NT2/D1 (cell line): ENCODE measurements at regions not wholly inside any gene's neighbourhood (a gene's known extent, or its start where the extent isn't known, plus 50 kb on each side); places are given as distances from the start of the nearest gene placed in this dataset.

Experiments
- DNase-seq: peaks from one replicate; pipeline ENCODE4 v3.0.0-alpha.2; 2011; ENCODE audit warnings: low read depth, low spot score
- H3K27me3 ChIP-seq: 2 replicates; pipeline ENCODE4 v1.6.0; 2011; ENCODE audit warnings: mild to moderate bottlenecking; ENCODE audit not compliant: insufficient read length, insufficient read depth
- H3K36me3 ChIP-seq: 2 replicates; pipeline ENCODE4 v1.6.1; 2011; ENCODE audit warnings: mild to moderate bottlenecking, low read length, mixed read lengths; ENCODE audit not compliant: insufficient read depth, insufficient read length
- H3K4me1 ChIP-seq: 2 replicates; pipeline ENCODE4 v1.5.1; 2011; ENCODE audit not compliant: insufficient read depth, insufficient read length
- H3K4me3 ChIP-seq: 2 replicates; pipeline ENCODE4 v1.5.1; 2011; ENCODE audit warnings: low read depth; ENCODE audit not compliant: insufficient read length
- H3K9ac ChIP-seq: 2 replicates; pipeline ENCODE4 v1.6.0; 2011; ENCODE audit warnings: low read depth; ENCODE audit not compliant: insufficient read length
- H3K9me3 ChIP-seq: 2 replicates; pipeline ENCODE4 v1.5.1; 2011; ENCODE audit warnings: mild to moderate bottlenecking, low read length; ENCODE audit not compliant: insufficient read depth
- SUZ12 ChIP-seq: IDR thresholded peaks from 2 replicates; pipeline ENCODE4 v1.6.1; 2011; ENCODE audit not compliant: insufficient read length, insufficient read depth; ENCODE audit errors: extremely low read depth
- YY1 ChIP-seq: IDR thresholded peaks from 2 replicates; pipeline ENCODE4 v1.6.1; 2011; ENCODE audit not compliant: insufficient read length, insufficient read depth
- ZNF274 ChIP-seq: IDR thresholded peaks from 2 replicates; pipeline ENCODE4 v1.6.1; 2011; ENCODE audit warnings: mild to moderate bottlenecking, low read depth, low read length

DNA sequence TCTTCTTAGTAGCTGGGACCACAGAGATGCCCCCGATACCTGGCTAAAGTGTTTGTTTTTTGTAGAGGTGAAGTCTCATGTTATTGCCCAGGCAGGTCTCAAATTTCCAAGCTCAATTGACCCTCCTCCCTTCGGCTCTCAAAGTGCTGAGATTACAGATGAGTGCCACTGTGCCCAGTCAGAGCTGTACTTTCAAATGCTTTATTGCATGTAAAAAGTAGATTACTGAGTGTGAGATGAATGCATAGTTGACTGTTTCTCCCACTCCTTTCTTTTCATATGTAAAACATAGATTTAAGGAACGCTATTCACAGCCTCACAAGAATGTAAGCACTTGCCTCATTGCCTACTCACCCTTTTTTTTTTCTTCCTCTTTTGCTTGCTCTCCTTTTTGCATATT, 984.4 kb upstream of the PABPC4L start:
- Histone ChIP-seq H3K4me3 (no peak overlapping the region), H3K27me3 (no peaks in the 10 kb centered on the region), H3K36me3 (no peaks in the 10 kb centered on the region), H3K4me1 (no peaks in the 10 kb centered on the region), H3K9ac (no peak overlapping the region), H3K9me3 (peaks cover 4% of the 10 kb centered on the region; the same call in 1 of the 2 replicates)
- no peak for TF ChIP-seq ZNF274
- TF ChIP-seq SUZ12: no peak
- no peak for TF ChIP-seq YY1
- DNase-seq: peak; percentile 63

DNA sequence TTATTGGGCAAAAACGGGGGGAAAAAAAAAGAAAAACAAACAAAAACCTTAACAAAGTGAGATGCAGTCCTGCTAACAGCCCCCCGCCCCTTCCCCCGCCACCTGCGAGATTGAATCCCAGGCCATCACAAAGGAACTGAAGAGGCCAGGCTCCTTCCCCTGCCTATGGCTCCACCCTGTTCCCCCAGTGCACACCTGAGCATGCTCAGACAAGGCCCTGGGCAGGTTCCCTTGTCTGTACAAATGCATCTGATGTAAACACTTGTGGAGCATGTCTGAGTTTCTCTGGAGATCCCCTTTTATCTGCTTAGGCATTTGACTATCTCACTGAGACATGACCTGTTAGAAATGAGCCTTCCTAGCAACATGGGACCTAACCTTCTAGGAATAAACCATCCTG, 983.7 kb upstream of the PABPC4L start:
- DNase-seq: peak; percentile 30
- H3K9me3 ChIP-seq: peaks cover 4% of the 10 kb centered on the region; the same call in 1 of the 2 replicates
- H3K4me1 ChIP-seq: no peaks in the 10 kb centered on the region
- no peaks in the 10 kb centered on the region for H3K36me3 ChIP-seq
- no peak for TF ChIP-seq SUZ12
- no peak for TF ChIP-seq YY1
- TF ChIP-seq ZNF274: no peak
- no peak overlapping the region for H3K9ac ChIP-seq
- H3K27me3 ChIP-seq: no peaks in the 10 kb centered on the region
- no peak overlapping the region for H3K4me3 ChIP-seq

- TF ChIP-seq ZNF274 (no peak), YY1 (no peak), SUZ12 (no peak)
- H3K36me3 ChIP-seq: no peaks in the 10 kb centered on the region
- no peaks in the 10 kb centered on the region for H3K27me3 ChIP-seq
- no peak overlapping the region for H3K9ac ChIP-seq
- peaks cover 4% of the 10 kb centered on the region; the same call in 1 of the 2 replicates for H3K9me3 ChIP-seq
- H3K4me1 ChIP-seq: no peaks in the 10 kb centered on the region
- DNase-seq: peak; percentile 23
- H3K4me3 ChIP-seq: no peak overlapping the region
These were observed 983.1 kb upstream of the PABPC4L start for GRCh38 chr4:135184715-135185114.

DNA sequence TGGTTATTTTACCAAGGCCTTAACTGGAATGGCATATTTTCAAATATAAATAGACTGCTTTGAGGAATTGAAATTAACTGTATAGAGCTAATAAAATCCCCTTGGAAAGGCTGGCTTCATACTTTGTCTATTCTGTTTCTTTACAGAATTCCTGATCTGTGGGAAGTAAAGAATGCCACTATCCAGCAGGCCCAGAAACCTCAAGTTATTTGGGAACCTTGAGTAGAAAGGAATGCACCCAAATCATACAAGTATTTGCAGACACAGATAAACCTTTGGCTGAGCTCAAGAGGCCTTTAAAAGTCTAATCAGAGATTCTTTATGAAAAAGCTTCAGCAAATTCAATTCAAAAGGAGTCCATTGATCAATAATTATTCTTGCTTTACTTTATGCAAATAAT, 975.7 kb upstream of the PABPC4L start:
- TF ChIP-seq SUZ12 (no peak), YY1 (no peak), ZNF274 (no peak)
- no peak overlapping the region for H3K9ac ChIP-seq
- no peak for DNase-seq
- no peaks in the 10 kb centered on the region for H3K27me3 ChIP-seq
- H3K4me1 ChIP-seq: no peaks in the 10 kb centered on the region
- no peaks in the 10 kb centered on the region for H3K9me3 ChIP-seq
- no peak overlapping the region for H3K4me3 ChIP-seq
- no peaks in the 10 kb centered on the region for H3K36me3 ChIP-seq

- H3K9me3 ChIP-seq: no peaks in the 10 kb centered on the region
- no peaks in the 10 kb centered on the region for H3K27me3 ChIP-seq
- H3K4me3 ChIP-seq: no peak overlapping the region
- no peak overlapping the region for H3K9ac ChIP-seq
- TF ChIP-seq SUZ12: no peak
- no peak for TF ChIP-seq YY1
- TF ChIP-seq ZNF274: no peak
- H3K36me3 ChIP-seq: no peaks in the 10 kb centered on the region
- H3K4me1 ChIP-seq: no peaks in the 10 kb centered on the region
- DNase-seq: no peak
These were observed 965.1 kb upstream of the PABPC4L start for GRCh38 chr4:135166661-135167060.

GRCh38 chr4:135164601-135165000, 963.0 kb upstream of the PABPC4L start:
- Histone ChIP-seq H3K4me1 (no peaks in the 10 kb centered on the region), H3K4me3 (no peak overlapping the region), H3K9me3 (no peaks in the 10 kb centered on the region), H3K27me3 (no peaks in the 10 kb centered on the region), H3K36me3 (no peaks in the 10 kb centered on the region), H3K9ac (no peak overlapping the region)
- no peak for DNase-seq
- TF ChIP-seq YY1 (no peak), SUZ12 (no peak), ZNF274 (no peak)

GRCh38 chr4:135144498-135144897, 942.9 kb upstream of the PABPC4L start:
- Histone ChIP-seq H3K9ac (no peak overlapping the region), H3K36me3 (no peaks in the 10 kb centered on the region), H3K4me1 (no peaks in the 10 kb centered on the region), H3K27me3 (no peaks in the 10 kb centered on the region), H3K9me3 (no peaks in the 10 kb centered on the region), H3K4me3 (no peak overlapping the region)
- no peak for DNase-seq
- TF ChIP-seq ZNF274 (no peak), SUZ12 (no peak), YY1 (no peak)
